Stimulated activated CD4-positive, alpha-beta T cell treated with anti-CD3 and anti-CD28 coated beads, Interleukin-2, amount 100 ng/mL, for 24 hours (primary cell): ENCODE measurements at regions not wholly inside any gene's neighbourhood (a gene's known extent, or its start where the extent isn't known, plus 50 kb on each side); places are given as distances from the start of the nearest gene placed in this dataset.
"Not testable (repeated sequence)": the region's sequence is repeated elsewhere in the genome, so short reads cannot be mapped to it uniquely, and the experiment has no call there.

Experiments
- DNase-seq, 2 donors: peaks; one replicate each; pipeline ENCODE4 v3.0.0-alpha.2; 2020

DNA sequence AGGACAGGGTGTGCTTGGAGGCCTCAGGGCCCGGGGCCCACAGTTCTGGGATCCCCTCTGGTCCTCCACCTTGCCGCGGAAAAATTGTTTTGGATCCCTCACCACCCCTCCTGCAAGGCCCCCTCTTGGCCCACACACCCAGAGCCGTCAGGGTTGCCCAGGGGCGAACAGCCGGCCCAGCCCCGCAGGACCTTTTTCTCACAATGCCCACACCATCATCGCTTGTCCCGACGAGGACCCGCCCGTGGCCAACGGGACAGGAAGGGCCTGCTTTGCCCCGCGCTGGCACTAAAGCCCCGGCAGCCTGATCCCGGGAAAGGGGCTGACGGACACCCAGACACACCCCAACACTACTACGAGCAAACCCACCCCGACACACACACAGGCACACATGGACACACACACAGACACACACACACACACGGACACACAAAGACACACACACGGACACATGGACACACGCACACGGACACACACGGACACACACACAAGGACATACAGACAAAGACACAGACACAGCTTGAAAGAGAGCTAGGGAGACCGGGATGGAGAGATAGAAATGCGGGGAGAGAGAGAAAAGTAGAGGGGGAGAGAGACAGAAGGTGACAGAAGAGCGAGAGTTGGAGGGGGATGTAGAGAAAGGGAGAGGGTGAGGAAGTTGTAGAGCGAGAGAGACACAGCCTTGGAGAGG lies 1493.5 kb upstream of the DEFB115 start:
- DNase-seq: no peak

DNA sequence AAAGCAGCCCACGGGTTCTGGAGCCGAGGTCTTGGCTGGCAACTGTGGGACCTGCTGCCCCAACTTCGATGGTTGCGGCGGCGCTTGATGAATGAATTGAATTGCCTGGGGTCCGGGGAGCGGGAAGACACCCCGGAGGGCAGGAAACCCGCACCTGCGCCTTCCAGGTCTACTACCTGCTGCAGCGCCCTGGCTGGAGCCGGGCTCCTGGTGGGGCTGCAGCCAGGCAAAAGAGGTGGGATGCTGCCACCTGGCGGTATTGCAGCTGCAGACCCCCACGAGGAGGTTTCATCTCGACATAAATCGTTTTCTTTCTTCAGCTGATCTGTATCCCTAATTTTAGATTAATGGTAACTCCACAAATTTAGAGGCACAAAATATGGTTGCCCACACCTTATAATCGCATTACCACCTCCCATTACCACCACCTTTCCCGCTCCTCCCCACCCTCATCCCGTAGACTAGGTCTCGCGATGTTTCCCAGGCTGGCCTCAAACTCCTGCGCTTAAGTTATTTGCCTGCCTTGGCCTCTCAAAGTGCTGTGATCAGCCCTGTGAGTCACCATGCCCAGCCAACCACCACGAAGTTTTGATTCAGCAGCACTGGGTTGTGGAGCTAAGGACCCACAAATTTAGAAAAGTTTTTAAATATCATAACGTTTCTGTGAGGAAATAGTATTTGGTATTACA lies 1492.4 kb upstream of the DEFB115 start:
- peak in 1 of 2 donors; percentile 57 for DNase-seq

DNA sequence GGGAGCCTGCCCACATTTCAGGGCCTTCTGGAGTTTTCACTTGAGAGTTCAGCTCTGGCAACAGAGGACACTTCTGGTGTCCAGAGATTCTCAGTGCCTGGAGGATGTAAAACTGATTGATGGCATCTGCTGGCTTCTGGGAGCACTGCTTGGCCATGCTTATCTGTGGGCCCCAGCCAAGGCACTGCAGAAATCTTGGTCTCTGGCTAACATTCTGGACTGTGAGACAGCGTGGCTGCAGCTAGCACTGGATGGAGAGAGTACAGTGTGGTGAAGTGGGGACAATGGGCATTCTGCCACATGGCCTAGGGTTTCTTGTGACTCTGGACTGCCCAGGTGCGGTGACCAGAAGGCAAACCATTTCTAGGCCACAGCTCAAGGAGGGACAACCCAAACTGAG lies 1479.4 kb upstream of the DEFB115 start:
- DNase-seq: not testable (repeated sequence)

DNA sequence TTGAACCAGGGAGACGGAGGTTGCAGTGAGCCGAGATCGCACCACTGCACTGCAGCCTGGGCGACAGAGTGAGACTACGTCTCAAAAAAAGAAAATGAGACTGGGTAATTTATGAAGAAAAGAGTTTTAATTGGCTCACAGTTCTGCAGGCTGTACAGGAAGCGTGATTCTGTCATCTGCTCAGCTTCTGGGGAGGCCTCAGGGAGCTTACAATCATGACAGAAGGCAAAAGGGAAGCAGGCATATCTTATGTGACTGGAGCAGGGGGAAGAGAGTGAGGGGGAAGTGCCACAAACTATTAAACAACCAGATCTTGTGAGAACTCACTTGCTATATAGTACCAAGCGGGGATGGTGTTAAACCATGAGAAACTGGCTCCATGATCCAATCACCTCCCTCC lies 1476.2 kb upstream of the DEFB115 start:
- not testable (repeated sequence) for DNase-seq

DNA sequence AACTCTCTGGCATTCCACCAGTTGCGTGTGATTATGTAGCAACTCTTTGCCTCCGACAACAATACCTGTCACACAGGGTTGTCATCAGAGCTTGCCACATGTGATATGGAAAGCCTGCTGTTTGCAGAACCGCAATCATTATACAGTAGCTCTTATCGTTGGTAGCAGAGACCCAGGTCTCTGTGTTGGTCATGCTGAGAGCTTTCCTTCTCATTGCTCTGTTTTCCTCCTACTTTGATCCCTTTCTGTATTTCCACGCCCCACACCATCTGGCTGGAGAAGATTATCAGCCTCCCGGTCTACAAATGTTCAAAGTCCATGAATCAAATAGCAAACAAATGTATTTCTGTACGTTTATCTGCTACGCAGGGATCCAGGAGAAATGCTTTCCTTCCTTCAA lies 1475.6 kb upstream of the DEFB115 start:
- not testable (repeated sequence) for DNase-seq

DNA sequence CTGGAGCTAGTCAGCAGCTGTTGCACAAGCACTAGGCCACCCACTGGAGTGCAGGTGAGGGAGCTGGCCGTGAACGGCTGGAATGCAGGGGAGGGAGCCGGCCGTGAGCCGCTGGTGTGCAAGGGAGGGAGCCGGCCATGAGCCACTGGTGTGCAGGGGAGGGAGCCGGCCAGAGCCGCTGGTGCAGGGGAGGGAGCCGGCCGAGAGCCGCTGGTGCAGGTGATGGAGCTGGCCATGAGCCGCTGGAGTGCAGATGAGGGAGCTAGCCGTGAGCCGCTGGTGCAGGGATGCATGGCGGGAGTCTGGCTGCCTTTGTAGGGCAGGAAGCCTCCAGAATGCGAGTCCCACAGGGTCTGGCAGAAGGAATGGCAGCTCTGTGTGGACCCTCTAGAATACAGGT lies 1470.0 kb upstream of the DEFB115 start:
- DNase-seq: not testable (repeated sequence)

DNA sequence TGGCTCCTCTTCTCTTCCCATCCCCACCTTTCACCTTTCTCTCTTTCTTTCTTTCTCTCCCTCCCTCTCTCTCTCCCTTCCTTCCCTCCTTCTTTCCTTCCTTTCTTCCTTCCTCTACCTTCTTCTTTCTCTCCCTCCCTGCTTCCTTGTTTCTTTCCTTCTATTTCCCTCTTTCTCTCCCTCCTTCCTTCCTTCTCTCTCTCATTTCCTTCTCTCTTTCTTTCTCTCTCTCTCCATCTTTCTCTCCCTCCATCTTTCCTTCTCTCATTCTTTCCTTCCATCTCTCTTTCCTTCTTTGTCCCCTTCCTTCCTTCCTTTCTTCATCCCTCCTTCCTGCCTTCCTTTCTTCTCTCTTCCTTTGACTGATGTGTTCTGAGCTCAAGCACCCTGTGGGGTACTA lies 1467.0 kb upstream of the DEFB115 start:
- no peak for DNase-seq

DNA sequence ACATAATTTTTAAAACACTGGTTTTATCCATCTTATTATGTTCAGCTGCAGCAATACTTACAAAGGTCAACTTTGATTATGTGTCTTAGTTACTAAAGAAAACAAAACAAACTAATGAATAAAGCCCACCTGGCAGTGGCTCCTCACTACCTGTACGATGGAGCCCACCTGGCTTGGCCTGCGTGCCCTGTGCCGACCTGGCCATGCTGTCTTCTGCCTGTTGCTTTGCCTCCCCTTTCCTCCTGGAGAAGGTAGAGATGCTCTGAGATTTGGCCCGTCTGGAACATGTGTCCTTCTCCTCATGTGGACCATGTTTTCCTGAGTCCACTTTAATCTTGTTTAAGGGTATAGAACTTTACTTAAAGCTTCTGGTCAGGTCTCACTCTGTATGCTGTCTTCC lies 1426.0 kb upstream of the DEFB115 start:
- not testable (repeated sequence) for DNase-seq

DNA sequence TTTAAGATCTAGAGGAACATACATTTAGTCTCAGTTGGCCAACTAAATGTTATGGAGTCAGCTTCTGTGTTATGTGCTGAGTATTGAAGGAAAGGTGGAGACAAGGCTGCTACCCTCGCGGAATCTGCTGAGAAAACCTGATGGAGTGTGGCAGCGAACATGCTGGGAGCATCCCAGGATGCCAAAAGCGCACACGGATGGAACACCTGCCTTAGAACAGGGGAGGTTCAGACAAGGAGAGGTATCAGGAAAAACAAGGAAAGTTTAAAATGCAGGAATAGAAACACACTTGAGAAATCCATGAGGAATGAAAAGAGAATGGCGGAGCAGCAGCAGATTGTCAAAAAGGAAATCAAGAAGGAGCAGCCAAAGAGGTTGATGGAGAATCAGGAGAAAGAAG lies 1389.5 kb upstream of the DEFB115 start:
- not testable (repeated sequence) for DNase-seq

DNA sequence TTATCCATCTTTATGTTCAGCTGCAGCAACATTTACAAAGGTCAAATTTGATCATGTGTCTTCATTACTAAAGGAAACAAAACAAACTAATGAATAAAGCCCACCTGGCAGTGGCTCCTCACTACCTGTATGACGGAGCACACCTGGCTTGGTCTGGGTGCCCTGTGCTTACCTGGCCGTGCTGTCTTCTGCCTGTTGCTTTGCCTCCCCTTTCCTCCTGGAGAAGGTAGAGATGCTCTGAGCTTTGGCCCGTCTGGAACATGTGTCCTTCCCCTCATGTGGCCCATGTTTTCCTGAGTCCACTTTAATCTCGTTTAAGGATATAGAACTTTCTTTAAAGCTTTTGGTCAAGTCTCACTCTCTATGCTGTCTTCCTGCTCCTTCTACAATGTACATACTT lies 1388.8 kb upstream of the DEFB115 start:
- not testable (repeated sequence) for DNase-seq

DNA sequence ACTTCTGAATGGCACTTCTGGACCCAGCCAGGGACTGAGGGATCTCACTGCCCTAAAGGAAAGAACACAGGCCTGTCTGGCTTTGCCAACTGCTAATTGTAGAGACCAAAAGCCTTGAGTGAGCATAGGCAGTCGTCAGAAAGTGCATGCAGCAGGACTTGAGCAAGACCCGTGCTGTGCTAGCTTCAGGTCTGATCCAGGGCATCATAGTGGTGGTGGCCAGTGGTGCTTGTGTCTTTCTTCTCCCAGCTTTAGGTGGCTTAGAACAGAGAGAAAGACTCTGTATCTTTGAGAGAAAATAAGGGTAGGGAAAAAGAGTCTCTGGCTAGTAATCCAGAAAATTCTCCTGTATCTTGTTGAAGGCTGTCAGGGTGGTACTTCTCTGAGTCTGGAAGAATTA lies 1385.6 kb upstream of the DEFB115 start:
- not testable (repeated sequence) for DNase-seq

DNA sequence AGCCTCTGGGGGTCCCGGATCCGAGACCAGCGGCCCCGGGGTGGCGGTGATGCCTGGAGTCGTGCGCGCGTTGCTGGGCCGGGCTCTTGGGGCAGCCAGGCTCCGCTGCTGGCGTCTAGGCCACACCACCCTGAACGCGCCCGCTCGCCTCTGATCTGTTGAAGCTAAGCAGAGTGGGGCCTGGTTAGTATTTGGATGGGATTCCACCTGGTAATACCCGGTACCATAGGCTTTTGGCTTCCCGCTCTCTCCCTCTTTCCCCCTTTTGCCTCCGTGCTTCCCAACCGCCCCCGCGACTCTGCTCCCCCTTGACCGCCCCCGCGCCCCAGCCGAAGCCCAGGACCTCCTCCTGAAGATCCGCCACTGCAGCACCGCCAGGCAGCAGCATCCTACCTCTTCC lies 1383.5 kb upstream of the DEFB115 start:
- peak; percentile 32 to 37 for DNase-seq

DNA sequence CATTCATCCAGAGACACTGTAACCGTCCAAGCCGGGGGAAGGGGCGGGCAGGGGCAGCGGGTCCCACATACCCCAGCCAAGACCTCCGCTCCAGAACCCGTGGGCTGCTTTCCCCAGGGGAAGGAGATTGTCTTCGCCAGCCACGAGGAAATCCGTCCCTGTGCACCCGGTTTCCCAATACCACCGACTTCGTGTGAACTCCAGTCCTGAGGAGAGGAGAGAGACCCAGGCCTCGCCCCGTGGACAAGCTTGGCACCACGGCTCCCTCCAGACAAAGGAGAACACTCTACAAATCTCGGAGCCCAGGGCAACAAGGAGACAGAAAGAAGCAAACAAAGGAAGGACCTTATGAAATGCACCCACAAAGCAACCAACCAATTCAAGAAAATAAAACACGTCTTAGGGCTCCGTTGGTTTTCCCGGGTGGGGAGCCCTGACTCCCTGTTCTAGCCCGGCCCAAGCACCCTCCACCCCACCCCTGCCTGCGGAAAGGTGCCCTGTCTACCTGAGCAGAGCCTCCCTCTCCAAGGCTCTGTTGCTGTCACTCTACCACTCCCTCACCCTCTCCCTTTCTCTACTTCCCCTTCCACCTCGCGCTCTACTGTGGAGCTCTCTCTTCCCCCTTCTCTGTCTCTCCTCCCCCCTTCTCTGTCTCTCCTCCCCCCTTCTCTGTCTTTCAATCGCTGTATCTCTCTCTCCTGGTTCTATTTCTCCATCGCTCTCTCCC lies 1382.8 kb upstream of the DEFB115 start:
- no peak for DNase-seq

DNA sequence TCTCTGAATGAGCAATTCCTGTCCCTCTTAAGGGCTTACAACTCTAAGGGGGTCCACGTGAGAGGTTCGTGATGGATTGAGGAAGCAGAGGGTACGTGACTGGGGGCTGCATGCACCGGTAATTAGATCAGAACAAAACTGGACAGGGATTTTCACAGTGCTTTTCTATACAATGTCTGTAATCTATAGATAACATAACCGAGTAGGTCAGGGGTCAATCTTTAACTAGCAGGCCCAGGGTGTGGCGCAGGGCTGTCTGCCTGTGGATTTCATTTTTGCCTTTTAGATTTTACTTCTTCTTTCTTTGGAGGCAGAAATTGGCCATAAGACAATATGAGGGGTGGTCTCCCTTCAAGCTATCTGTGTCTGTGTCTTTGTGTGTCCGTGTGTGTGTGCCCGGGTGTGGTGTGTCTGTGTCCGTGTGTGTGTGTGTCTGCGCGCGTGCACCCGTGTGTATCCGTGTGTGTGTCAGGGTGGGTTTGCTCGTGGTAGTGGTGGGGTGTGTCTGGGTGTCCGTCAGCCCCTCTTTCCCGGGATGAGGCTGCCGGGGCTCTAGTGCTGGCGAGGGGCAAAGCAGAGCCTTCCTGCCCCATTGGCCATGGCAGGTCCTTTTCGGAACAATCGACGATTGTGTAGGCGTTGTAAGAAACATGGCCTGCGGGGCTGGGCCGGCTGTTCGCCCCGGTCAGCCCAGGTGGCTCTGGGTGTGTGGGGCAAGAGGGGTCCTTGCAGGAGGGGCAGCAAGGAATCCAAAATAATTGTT lies 1382.0 kb upstream of the DEFB115 start:
- DNase-seq: not testable (repeated sequence)

DNA sequence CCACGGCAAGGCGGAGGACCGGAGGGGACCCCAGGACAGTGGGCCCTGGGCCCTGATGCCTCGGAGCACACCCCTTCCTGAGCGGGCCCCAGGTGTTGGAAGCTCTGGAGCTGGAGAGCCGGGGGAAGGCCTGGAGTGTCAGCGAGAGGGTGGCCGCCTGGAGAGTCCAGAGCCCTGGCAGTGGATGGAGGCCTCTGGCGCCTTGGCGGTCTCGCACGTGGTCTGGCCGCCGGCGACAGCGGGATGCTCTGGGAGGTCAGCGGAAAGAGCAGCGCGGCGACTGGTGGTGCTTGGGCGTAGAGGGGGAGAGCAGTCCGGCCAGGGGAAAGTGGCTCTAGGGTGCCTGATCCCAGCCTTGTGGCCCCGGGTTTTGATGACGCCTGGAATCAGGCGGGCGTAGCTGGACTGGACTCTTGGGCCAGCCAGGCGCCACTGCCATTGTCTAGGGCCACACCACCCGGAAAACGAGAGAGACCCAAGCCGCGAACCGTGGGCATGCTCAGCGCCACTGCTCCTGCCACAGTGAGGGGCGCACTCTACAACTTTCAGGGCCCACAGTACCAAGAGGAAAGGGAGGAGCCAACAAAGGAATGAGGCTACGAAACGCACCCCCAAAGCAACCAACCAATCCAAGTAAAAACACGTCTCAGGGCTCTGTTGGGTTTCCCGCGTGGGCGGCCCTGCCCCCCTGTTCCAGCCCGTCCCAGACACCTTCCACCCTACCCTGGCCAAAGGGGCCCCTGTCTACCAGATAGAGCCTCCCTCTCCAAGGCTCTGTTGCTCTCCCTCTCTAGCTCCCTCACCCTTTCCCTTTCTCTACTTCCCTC lies 1381.2 kb upstream of the DEFB115 start:
- DNase-seq: not testable (repeated sequence)

DNA sequence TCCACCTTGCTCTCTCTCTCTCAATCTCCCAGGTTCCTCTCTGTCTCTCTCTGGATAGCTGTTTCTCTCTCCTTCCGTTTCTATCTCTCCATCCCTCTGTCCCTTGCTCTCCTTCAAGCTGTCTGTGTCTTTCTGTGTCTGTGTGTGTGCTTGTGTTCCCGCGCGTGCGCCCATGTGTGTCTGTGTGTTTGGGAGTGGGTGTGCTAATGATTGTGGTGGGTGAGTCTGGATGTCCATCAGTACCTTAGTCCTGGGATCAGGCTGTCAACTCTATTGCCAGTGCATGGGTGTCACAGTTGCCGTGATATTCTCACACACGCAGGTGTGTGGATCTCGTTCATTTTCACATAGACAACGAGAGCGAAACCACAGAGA lies 1380.6 kb upstream of the DEFB115 start:
- no peak for DNase-seq

DNA sequence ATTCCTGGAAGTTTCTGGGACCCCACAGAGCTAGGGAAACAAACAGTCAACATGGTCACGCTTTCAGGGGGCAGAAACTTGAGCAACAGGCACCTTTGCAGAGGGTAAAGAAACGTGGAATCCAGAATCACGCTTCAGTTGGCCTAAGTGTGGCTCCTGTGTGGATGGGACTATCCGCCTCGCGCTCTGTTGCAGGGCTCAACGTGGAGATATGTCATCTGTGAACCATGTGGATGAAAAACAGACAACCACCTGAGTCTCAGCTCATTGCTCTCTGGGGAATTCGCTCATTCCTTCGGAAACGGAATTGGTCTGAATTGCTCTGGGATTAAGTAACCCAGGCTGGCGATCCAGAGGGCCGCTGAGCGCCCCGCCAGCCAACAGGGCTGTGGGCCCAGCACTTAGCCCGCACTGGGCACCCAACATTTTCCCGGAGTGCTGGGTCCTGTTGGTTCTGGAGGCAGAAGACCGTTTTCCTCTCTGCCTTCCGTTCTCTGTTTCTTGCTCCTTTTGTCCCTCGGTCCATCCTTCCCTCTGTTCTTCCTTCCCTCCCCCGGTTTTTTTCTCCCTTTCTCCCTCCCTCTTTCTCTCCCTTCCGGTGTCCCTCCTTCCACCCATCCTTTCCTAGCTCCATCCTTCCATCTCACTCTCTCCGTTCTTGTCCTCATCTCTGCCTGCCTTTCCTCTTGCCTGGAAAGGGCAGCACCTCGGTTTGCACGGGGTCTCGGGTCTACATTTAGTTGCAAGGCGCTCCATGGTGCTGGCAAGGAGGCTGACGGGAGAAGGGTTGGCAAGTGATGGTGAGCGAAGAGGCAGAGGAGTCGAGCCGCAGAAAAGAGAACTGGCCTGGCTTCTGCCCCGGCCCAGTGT lies 1379.8 kb upstream of the DEFB115 start:
- DNase-seq: not testable (repeated sequence)

DNA sequence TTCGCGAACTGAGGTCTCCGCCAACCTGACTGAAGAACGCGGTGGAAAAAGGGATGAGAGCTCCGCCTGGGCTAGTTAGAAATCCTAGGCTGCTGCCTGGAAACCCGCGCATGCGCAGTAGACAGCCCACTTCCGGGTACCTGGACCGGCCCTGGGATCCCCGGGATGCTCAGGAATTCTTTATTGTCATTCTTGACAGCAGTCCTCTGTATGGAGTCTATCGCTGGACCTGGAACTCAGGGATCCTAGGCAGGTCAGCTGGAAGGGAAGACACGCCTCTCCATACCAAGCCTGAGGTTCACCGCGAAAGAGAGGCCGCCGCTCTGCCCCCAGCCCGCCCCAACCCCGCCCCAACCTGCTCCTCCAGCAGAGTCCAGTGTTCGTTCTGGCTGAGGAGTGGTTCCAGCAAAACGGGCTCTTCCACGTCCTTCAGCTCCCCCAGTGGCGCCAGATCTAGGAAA lies 1379.2 kb upstream of the DEFB115 start:
- no peak for DNase-seq

DNA sequence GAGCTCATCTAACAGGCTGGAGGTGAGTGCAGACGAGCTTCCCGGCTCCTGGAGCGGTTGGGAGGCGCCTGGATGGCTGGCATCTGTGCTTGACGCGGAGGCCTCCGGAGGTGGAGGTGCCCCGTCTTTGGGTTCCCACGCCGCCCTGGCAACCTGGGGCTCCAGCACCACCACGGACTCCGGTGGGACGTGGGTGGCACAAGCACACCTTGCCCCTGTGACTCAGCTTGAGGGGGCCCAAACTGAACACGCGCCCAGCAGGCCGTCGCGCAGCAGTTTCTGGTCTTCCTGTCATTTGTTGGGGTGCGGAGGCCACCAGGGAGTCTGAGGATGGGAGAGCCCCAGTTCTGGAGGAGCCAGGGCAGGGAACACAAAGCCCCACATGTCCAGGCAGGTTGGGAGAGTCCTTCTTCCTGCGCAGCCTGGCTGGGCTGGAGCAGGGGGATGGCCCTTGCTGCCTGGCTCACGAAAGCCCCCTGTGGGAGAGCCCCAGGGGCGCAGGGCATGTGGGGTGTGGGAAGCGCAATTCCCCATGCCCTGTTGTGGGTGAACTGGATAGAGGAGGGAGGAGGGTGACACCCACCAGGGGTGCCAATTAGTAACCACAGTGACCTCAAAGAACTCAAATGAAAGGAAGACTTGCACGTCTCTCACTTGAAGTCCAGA lies 1378.6 kb upstream of the DEFB115 start:
- DNase-seq: no peak

DNA sequence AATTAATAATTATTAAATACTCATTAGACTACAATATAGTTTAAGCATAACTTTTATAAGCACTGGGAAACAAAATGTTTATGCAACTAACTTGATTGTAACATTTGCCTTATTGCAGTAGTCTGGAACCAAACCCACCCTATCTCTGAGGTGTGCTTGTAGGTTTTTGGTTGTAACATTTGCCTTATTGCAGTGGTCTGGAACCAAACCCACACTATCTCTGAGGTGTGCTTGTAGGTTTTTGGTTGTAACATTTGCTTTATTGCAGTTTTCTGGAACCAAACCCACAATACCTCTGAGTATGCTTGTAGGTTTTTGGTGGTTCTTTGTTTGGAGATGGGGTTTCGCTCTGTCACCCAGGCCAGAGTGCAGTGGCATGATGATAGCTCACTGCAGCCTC lies 1376.4 kb upstream of the DEFB115 start:
- not testable (repeated sequence) for DNase-seq
